H1 (cell line): ENCODE measurements at regions not wholly inside any gene's neighbourhood (a gene's known extent, or its start where the extent isn't known, plus 50 kb on each side); places are given as distances from the start of the nearest gene placed in this dataset.

ENCODE experiments used
- CEBPB ChIP-seq: IDR thresholded peaks from 2 replicates; pipeline ENCODE4 v1.6.1; 2012; ENCODE audit warnings: low read depth, low read length
- CHD1 ChIP-seq: IDR thresholded peaks from 2 replicates; pipeline ENCODE4 v1.6.1; 2012; ENCODE audit warnings: low read depth, low read length, improper control_type of control experiment
- KDM4A ChIP-seq: IDR thresholded peaks from one replicate; pipeline ENCODE4 v1.7.1; 2012; ENCODE audit warnings: low read depth, mild to moderate bottlenecking, moderate library complexity, low read length, inconsistent platforms; ENCODE audit not compliant: severe bottlenecking
- SAP30 ChIP-seq: fragments of 300-600 bp; sonication (generic); IDR thresholded peaks from 2 replicates; pipeline ENCODE4 v1.7.1; 2012; ENCODE audit warnings: low read length, moderate library complexity, mild to moderate bottlenecking, inconsistent platforms; ENCODE audit not compliant: insufficient read depth, insufficient replicate concordance
- SRF ChIP-seq: IDR thresholded peaks from 2 replicates; pipeline ENCODE4 v1.6.1; 2011; ENCODE audit warnings: mild to moderate bottlenecking, low read depth, low read length, moderate library complexity
- TCF12 ChIP-seq: IDR thresholded peaks from 2 replicates; pipeline ENCODE4 v1.6.1; 2011; ENCODE audit warnings: low read depth, mild to moderate bottlenecking, low read length
- TF ChIP-seq, protein P1 (sequence below), 3 experiments: IDR thresholded peaks; 1 replicate in 2 of 3; 2 replicates in 1 of 3; pipeline versions ENCODE4 v1.5.1 to v1.6.1; 2011; ENCODE audit warnings: low read length in 3 of 3, mild to moderate bottlenecking in 3 of 3, inconsistent platforms in 2 of 3, low read depth in 1 of 3, moderate library complexity in 1 of 3; ENCODE audit not compliant: insufficient read depth in 1 of 3; ENCODE audit errors: control extremely low read depth in 1 of 3

DNA sequence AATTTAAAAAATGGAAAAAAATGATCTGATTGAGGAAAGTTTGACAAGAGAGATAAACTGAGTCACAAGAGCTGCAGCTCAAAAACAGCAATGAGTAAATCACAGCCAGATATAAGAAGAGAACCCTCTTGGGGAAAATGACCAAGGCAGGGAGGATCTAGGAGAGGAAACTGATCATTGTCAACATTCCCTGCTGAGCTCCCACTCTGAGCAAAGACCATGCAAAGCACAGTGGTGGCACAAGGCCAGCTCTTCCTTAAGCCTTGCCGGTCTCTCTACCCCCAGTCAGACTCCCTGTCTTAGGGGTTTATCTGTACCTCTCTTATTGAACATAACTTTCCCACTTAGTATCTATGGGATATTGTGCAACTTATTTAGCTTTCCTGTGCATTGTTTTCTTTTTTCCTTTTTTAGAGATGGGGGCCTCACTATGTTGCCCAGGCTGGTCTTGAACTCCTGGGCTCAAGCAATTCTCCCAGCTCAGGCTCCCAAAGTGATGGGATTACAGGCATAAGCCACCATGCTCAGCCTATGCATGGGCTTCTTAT, 54.0 kb upstream of the PPP1CB start (continued):
- TF ChIP-seq, protein P1, sequence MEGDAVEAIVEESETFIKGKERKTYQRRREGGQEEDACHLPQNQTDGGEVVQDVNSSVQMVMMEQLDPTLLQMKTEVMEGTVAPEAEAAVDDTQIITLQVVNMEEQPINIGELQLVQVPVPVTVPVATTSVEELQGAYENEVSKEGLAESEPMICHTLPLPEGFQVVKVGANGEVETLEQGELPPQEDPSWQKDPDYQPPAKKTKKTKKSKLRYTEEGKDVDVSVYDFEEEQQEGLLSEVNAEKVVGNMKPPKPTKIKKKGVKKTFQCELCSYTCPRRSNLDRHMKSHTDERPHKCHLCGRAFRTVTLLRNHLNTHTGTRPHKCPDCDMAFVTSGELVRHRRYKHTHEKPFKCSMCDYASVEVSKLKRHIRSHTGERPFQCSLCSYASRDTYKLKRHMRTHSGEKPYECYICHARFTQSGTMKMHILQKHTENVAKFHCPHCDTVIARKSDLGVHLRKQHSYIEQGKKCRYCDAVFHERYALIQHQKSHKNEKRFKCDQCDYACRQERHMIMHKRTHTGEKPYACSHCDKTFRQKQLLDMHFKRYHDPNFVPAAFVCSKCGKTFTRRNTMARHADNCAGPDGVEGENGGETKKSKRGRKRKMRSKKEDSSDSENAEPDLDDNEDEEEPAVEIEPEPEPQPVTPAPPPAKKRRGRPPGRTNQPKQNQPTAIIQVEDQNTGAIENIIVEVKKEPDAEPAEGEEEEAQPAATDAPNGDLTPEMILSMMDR (IDR thresholded peaks at IDR 0.05; ENCODE audit: control extremely low read depth in 1 of 3, insufficient read depth in 1 of 3, low read depth in 1 of 3, low read length in 3 of 3) = no peak
- TF ChIP-seq CEBPB = no peak
- TF ChIP-seq KDM4A = no peak
- TF ChIP-seq SAP30 = no peak
- no peak for TF ChIP-seq TCF12
- no peak for TF ChIP-seq CHD1
- TF ChIP-seq SRF = no peak
- TF ChIP-seq, all 59 proteins: peak for 0
